ENCODE measurements at regions not wholly inside any gene's neighbourhood (a gene's known extent, or its start where the extent isn't known, plus 50 kb on each side); places are given as distances from the start of the nearest gene placed in this dataset.

GRCh38 chr3:14298442-14298841 is 104.0 kb upstream of the SLC6A6 start:
- no peak for TF ChIP-seq CTCF (IDR thresholded peaks at IDR 0.05)
- DNase-seq (ENCODE audit: low spot score): no peak
- H3K27ac ChIP-seq: no peak overlapping the region
- H3K4me3 ChIP-seq: no peak overlapping the region

GRCh38 chr3:14298991-14299555 is 103.3 kb upstream of the SLC6A6 start:
- Histone ChIP-seq H3K27ac (no peak overlapping the region), H3K4me3 (no peak overlapping the region)
- no peak for TF ChIP-seq CTCF (IDR thresholded peaks at IDR 0.05)
- no peak for DNase-seq (ENCODE audit: low spot score)

GRCh38 chr3:14299767-14300166 is 102.6 kb upstream of the SLC6A6 start:
- TF ChIP-seq CTCF (IDR thresholded peaks at IDR 0.05): no peak
- H3K27ac ChIP-seq: no peak overlapping the region

GRCh38 chr3:14300721-14301399 is 101.5 kb upstream of the SLC6A6 start:
- Histone ChIP-seq H3K27ac (no peak overlapping the region), H3K4me3 (no peak overlapping the region)
- DNase-seq (ENCODE audit: low spot score): no peak
- TF ChIP-seq CTCF (IDR thresholded peaks at IDR 0.05): no peak

More at GRCh38 chr3:14299767-14300166, 102.6 kb upstream of the SLC6A6 start:
- H3K4me3 ChIP-seq: no peak overlapping the region
- DNase-seq (ENCODE audit: low spot score): no peak

GRCh38 chr3:14301558-14301957 is 100.8 kb upstream of the SLC6A6 start:
- TF ChIP-seq CTCF (IDR thresholded peaks at IDR 0.05): no peak
- Histone ChIP-seq H3K4me3 (no peak overlapping the region), H3K27ac (no peak overlapping the region)
- DNase-seq (ENCODE audit: low spot score): no peak

- Histone ChIP-seq H3K4me3 (no peak overlapping the region), H3K27ac (no peak overlapping the region)
- no peak for DNase-seq (ENCODE audit: low spot score)
- no peak for TF ChIP-seq CTCF (IDR thresholded peaks at IDR 0.05)
Observed at GRCh38 chr3:14303336-14304100, 98.9 kb upstream of the SLC6A6 start.
